ENCODE measurements at regions not wholly inside any gene's neighbourhood (a gene's known extent, or its start where the extent isn't known, plus 50 kb on each side); places are given as distances from the start of the nearest gene placed in this dataset.

- no peak for TF ChIP-seq CTCF (IDR thresholded peaks at IDR 0.05)
- TF ChIP-seq POLR2A (IDR thresholded peaks at IDR 0.05), result no peak
- no peak overlapping the region for H3K4me3 ChIP-seq
- DNase-seq, result no peak
- no peak overlapping the region for H3K27ac ChIP-seq
- H3K4me1 ChIP-seq (replicated peaks in 1 of 2), result no peaks in the 10 kb centered on the region
- H3K27me3 ChIP-seq, result no peaks in the 10 kb centered on the region
- intact Hi-C loops (cut with DNase I), result no loop called here
- 58 to 68% (median 65%) methylated on average over 4 of the region's 4 CpGs for WGBS, 4 donors
- no peaks in the 10 kb centered on the region for H3K36me3 ChIP-seq (replicated peaks in 1 of 2)
- no peaks in the 10 kb centered on the region for H3K9me3 ChIP-seq (replicated peaks in 1 of 3)
Measured at GRCh38 chr5:162711244-162711643, 643.7 kb downstream of the GABRG2 start.

- Histone ChIP-seq H3K4me1 (replicated peaks in 1 of 2) (no peaks in the 10 kb centered on the region), H3K9me3 (replicated peaks in 1 of 3) (peaks cover 0 to 7% (median 0%) of the 10 kb centered on the region in 3 donors), H3K36me3 (replicated peaks in 1 of 2) (no peaks in the 10 kb centered on the region), H3K27me3 (no peaks in the 10 kb centered on the region), H3K27ac (no peak overlapping the region), H3K4me3 (no peak overlapping the region)
- TF ChIP-seq CTCF (IDR thresholded peaks at IDR 0.05) (no peak), POLR2A (IDR thresholded peaks at IDR 0.05) (no peak)
- DNase-seq, result no peak
- intact Hi-C loops (cut with DNase I), result no loop called here
Measured at GRCh38 chr5:162719720-162720119, 652.1 kb downstream of the GABRG2 start.

- Histone ChIP-seq H3K4me1 (replicated peaks in 1 of 2) (no peaks in the 10 kb centered on the region), H3K36me3 (replicated peaks in 1 of 2) (no peaks in the 10 kb centered on the region), H3K4me3 (no peak overlapping the region), H3K9me3 (replicated peaks in 1 of 3) (peaks cover 0 to 7% (median 0%) of the 10 kb centered on the region in 3 donors), H3K27me3 (no peaks in the 10 kb centered on the region), H3K27ac (no peak overlapping the region)
- TF ChIP-seq POLR2A (IDR thresholded peaks at IDR 0.05) (no peak), CTCF (IDR thresholded peaks at IDR 0.05) (no peak)
- intact Hi-C loops (cut with DNase I), result no loop called here
- no peak for DNase-seq
- WGBS, 4 donors, result 46 to 69% (median 62%) methylated on average over 1 of the region's 1 CpG
Measured at GRCh38 chr5:162721125-162721524, 653.6 kb downstream of the GABRG2 start.

GRCh38 chr5:162752612-162753011 lies 684.8 kb upstream of the CCNG1 start:
- H3K9me3 ChIP-seq (replicated peaks in 1 of 3), result no peaks in the 10 kb centered on the region
- intact Hi-C loops (cut with DNase I), result no loop called here
- no peaks in the 10 kb centered on the region for H3K4me1 ChIP-seq (replicated peaks in 1 of 2)
- H3K4me3 ChIP-seq, result no peak overlapping the region
- no peaks in the 10 kb centered on the region for H3K27me3 ChIP-seq
- H3K27ac ChIP-seq, result no peak overlapping the region
- no peaks in the 10 kb centered on the region for H3K36me3 ChIP-seq (replicated peaks in 1 of 2)
- TF ChIP-seq CTCF (IDR thresholded peaks at IDR 0.05) (no peak), POLR2A (IDR thresholded peaks at IDR 0.05) (no peak)
- 58 to 73% (median 64%) methylated on average over 3 of the region's 3 CpGs for WGBS, 4 donors
- DNase-seq, result no peak

Measured in adrenal gland (tissue), 9 donors.